ENCODE measurements at regions not wholly inside any gene's neighbourhood (a gene's known extent, or its start where the extent isn't known, plus 50 kb on each side); places are given as distances from the start of the nearest gene placed in this dataset.

DNA sequence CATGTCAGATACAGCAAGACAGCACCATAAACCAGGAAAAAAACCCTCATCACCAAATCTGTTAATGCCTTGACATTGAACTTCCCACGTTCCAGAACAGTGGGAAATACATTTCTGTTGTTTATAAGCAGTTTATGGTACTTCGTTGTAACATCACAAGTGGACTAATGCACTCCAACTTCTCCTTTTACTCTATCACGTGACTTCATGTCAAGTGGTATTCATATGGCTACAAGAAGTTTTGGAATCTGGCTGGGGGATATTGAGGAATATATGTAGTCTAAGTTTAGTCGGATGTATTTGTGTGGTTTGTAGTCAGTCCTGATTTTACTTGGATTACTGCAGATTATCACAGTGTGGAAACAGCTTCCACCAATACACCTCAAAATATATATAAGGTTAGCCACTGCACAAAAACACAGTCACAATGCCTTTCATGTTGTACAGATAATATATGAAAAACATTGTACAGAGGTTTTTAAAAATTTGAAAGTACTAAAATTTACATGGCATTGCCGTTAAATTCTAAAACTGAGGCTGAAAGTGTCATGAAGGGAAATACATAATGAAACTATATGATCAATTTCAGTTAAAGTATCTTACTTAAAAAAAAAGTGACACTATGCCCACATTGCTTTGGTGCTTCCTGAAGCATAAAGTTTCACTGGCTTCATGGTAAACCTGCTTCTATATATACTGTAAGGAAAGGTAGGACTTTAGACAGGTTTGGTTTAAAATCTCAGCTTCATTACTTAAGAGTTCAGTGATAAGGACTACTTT is 134.1 kb downstream of the CASP12 start:
- no peak for TF ChIP-seq POLR2A (IDR thresholded peaks at IDR 0.05)
- TF ChIP-seq, protein P1, sequence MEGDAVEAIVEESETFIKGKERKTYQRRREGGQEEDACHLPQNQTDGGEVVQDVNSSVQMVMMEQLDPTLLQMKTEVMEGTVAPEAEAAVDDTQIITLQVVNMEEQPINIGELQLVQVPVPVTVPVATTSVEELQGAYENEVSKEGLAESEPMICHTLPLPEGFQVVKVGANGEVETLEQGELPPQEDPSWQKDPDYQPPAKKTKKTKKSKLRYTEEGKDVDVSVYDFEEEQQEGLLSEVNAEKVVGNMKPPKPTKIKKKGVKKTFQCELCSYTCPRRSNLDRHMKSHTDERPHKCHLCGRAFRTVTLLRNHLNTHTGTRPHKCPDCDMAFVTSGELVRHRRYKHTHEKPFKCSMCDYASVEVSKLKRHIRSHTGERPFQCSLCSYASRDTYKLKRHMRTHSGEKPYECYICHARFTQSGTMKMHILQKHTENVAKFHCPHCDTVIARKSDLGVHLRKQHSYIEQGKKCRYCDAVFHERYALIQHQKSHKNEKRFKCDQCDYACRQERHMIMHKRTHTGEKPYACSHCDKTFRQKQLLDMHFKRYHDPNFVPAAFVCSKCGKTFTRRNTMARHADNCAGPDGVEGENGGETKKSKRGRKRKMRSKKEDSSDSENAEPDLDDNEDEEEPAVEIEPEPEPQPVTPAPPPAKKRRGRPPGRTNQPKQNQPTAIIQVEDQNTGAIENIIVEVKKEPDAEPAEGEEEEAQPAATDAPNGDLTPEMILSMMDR (IDR thresholded peaks at IDR 0.05) = no peak
- H3K27ac ChIP-seq = no peak overlapping the region
- intact Hi-C loops (cut with DNase I) = no loop called here
- peaks cover 0 to 11% (median 0%) of the 10 kb centered on the region in 12 donors for H3K4me1 ChIP-seq
- H3K9me3 ChIP-seq = peaks cover 0 to 14% (median 8%) of the 10 kb centered on the region in 12 donors
- H3K36me3 ChIP-seq = no peaks in the 10 kb centered on the region
- ATAC-seq (no peak), DNase-seq (no peak)
- WGBS, 4 donors = 92 to 94% (median 93%) methylated on average over 5 of the region's 5 CpGs
- H3K27me3 ChIP-seq = no peaks in the 10 kb centered on the region
- H3K4me3 ChIP-seq = no peak overlapping the region

DNA sequence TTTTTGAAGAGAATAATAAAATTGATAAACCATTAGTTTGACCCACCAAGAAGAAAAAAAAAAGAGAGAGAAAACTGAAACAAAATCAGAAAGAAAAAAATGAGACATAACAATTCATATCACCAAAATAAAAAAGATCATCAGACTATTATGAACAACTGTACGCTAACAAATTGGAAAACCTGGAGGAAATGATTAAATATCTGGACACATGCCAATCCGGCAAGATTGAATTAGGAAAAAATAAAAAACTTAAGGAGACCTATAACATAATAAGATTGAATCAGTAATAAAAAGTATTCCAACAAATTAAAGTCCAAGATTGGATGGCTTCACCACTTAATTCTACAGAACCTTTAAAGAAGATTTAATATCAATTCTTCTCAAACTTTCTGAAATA is 136.7 kb downstream of the CASP12 start:
- TF ChIP-seq, protein P1 (IDR thresholded peaks at IDR 0.05) = no peak
- TF ChIP-seq POLR2A (IDR thresholded peaks at IDR 0.05) = no peak
- no peak for DNase-seq
- Histone ChIP-seq H3K36me3 (no peaks in the 10 kb centered on the region), H3K4me3 (no peak overlapping the region), H3K27me3 (no peaks in the 10 kb centered on the region), H3K4me1 (peaks cover 0 to 11% (median 0%) of the 10 kb centered on the region in 12 donors), H3K27ac (no peak overlapping the region), H3K9me3 (peaks cover 0 to 17% (median 8%) of the 10 kb centered on the region in 12 donors)
- intact Hi-C loops (cut with DNase I) = no loop called here
- no peak for ATAC-seq
- 57 to 72% (median 67%) methylated on average over 2 of the region's 2 CpGs for WGBS, 4 donors

DNA sequence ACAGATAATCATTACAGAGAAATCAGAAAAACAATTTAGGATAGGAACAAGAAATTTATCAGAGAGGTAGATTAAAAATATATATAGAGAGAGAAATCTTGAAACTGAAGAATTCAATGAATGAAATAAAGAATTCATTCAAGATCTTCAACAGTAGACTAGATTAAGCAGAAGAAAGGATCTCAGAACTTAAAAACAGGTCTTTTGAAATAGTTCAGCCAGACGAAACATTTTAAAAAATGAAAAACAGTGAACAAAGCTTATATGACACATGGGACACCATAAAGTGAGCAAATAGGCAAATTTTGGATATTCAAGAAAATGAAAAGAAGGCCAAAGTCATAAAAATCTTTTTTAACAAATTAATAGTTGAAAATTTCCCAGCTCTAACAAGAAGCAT is 138.8 kb downstream of the CASP12 start:
- TF ChIP-seq, protein P1 (IDR thresholded peaks at IDR 0.05) = no peak
- no peak for TF ChIP-seq POLR2A (IDR thresholded peaks at IDR 0.05)
- H3K4me3 ChIP-seq = no peak overlapping the region
- peaks cover 0 to 4% (median 0%) of the 10 kb centered on the region in 12 donors for H3K4me1 ChIP-seq
- H3K27me3 ChIP-seq = no peaks in the 10 kb centered on the region
- peaks cover 0 to 17% (median 8%) of the 10 kb centered on the region in 12 donors for H3K9me3 ChIP-seq
- intact Hi-C loops (cut with DNase I) = no loop called here
- no peak overlapping the region for H3K27ac ChIP-seq
- H3K36me3 ChIP-seq = no peaks in the 10 kb centered on the region
- no peak for ATAC-seq
- WGBS, 4 donors = 91 to 98% (median 97%) methylated on average over 1 of the region's 1 CpG
- DNase-seq = no peak

DNA sequence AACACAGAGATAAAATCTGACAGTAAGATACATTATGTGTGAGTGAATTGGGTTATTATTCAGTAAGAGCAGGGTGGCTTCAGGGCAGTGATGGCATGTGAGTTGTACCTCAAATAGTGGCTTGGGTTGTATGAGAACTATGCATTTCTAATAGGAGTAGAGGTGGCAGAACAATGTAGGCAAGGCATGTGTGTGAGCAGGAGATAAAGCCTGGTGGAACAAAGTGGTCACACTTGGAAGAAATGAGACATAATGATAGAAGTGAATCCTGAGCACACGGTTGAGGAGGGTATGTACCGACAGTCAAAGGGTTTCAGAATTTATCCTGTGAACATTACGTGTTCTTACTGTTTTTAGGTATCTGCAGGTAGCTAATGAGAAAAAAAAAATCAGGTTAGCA is 159.3 kb downstream of the CASP12 start:
- Histone ChIP-seq H3K27ac (no peak overlapping the region), H3K36me3 (no peaks in the 10 kb centered on the region), H3K9me3 (no peaks in the 10 kb centered on the region), H3K4me3 (no peak overlapping the region), H3K27me3 (no peaks in the 10 kb centered on the region), H3K4me1 (peaks cover 0 to 17% (median 0%) of the 10 kb centered on the region in 12 donors)
- 76 to 88% (median 77%) methylated on average over 3 of the region's 3 CpGs for WGBS, 4 donors
- intact Hi-C loops (cut with DNase I) = no loop called here
- no peak for TF ChIP-seq POLR2A (IDR thresholded peaks at IDR 0.05)
- TF ChIP-seq, protein P1 (IDR thresholded peaks at IDR 0.05) = no peak
- ATAC-seq (no peak), DNase-seq (no peak)
